Thoracic aorta (tissue), 2 donors: ENCODE measurements at regions not wholly inside any gene's neighbourhood (a gene's known extent, or its start where the extent isn't known, plus 50 kb on each side); places are given as distances from the start of the nearest gene placed in this dataset.

Source experiments
- ATAC-seq: fragments of 150-250 bp; one replicate; pipeline ENCODE4 v1.8.0; 2017; ENCODE audit warnings: low read depth; ENCODE audit not compliant: insufficient number of reproducible peaks, low FRiP score
- DNase-seq: peaks from one replicate; pipeline ENCODE4 v3.0.0-alpha.2; 2020; ENCODE audit warnings: low spot score
- H3K27ac ChIP-seq, 2 donors: fragments of 200-600 bp; sonication (generic); 1 replicate in 1 of 2; 2 replicates in 1 of 2; pipeline ENCODE4 v1.5.1; 2016; ENCODE audit warnings: mild to moderate bottlenecking in 2 of 2, moderate library complexity in 2 of 2
- H3K27me3 ChIP-seq: fragments of 200-600 bp; sonication (generic); replicated peaks from 2 replicates; pipeline ENCODE4 v1.6.0; 2016; ENCODE audit warnings: mild to moderate bottlenecking; ENCODE audit not compliant: insufficient read depth
- H3K36me3 ChIP-seq: fragments of 200-600 bp; sonication (generic); one replicate; pipeline ENCODE4 v1.5.1; 2016
- H3K4me1 ChIP-seq, 2 donors: fragments of 200-600 bp; sonication (generic); 1 replicate in 1 of 2; 2 replicates in 1 of 2; pipeline versions ENCODE4 v1.5.1 to v1.6.0; 2016; ENCODE audit warnings: low read depth in 2 of 2, mild to moderate bottlenecking in 1 of 2; ENCODE audit not compliant: control insufficient read depth in 1 of 2
- H3K4me3 ChIP-seq: fragments of 200-600 bp; sonication (generic); 2 replicates; pipeline ENCODE4 v1.5.1; 2016; ENCODE audit warnings: mild to moderate bottlenecking
- H3K9me3 ChIP-seq: fragments of 200-600 bp; sonication (generic); 2 replicates; pipeline ENCODE4 v1.5.1; 2016
- TF ChIP-seq, protein P1 (sequence below): fragments of 200-600 bp; sonication (generic); IDR thresholded peaks from one replicate; pipeline ENCODE4 v1.5.1; 2019; ENCODE audit warnings: antibody characterized with exemption

DNA sequence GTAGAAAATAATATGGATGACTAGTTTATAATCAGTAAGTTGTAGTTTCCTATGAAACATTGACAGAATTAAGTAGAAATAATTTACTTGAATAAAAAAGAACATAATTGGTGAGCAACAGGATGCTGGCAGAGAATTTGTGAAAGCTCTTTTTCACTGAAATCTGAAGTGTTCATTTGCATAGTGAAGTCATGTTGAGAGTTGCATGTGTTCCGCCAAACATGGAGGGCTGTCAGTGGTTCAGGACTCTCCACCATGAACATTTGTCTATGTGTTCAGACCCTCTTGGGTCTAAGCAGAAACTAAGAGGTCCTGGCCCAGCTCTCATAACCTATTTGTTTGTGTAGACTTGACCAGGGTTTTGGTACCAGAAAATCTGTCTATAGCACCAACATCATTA lies 182.5 kb upstream of the LINC00305 start:
- H3K27ac ChIP-seq: no peak overlapping the region
- no peaks in the 10 kb centered on the region for H3K4me1 ChIP-seq
- TF ChIP-seq, protein P1, sequence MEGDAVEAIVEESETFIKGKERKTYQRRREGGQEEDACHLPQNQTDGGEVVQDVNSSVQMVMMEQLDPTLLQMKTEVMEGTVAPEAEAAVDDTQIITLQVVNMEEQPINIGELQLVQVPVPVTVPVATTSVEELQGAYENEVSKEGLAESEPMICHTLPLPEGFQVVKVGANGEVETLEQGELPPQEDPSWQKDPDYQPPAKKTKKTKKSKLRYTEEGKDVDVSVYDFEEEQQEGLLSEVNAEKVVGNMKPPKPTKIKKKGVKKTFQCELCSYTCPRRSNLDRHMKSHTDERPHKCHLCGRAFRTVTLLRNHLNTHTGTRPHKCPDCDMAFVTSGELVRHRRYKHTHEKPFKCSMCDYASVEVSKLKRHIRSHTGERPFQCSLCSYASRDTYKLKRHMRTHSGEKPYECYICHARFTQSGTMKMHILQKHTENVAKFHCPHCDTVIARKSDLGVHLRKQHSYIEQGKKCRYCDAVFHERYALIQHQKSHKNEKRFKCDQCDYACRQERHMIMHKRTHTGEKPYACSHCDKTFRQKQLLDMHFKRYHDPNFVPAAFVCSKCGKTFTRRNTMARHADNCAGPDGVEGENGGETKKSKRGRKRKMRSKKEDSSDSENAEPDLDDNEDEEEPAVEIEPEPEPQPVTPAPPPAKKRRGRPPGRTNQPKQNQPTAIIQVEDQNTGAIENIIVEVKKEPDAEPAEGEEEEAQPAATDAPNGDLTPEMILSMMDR: no peak
- no peak for ATAC-seq
- no peaks in the 10 kb centered on the region for H3K9me3 ChIP-seq
- no peak overlapping the region for H3K4me3 ChIP-seq
- no peaks in the 10 kb centered on the region for H3K27me3 ChIP-seq
- DNase-seq: no peak
- H3K36me3 ChIP-seq: no peaks in the 10 kb centered on the region

DNA sequence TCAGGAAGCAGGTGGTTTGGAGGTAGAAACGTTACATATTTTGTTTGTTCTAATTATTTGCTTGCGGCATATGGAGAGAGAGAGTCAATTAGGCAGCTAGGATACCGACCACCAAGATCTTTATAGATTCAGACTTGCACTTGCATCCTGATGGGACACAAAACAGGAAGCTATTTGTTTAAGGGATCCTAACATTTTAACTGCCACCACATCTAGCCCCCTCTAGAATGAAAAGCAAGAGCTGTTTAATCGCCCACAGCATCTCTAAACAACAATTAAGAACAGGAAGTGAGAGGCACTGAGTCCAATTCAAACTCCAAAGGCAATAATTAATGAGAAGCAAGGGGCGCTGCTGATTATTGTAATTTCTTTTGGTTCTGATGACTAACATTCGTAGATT lies 182.0 kb upstream of the LINC00305 start:
- no peak for ATAC-seq
- Histone ChIP-seq H3K4me3 (no peak overlapping the region), H3K4me1 (no peaks in the 10 kb centered on the region), H3K27me3 (no peaks in the 10 kb centered on the region), H3K36me3 (no peaks in the 10 kb centered on the region), H3K27ac (no peak overlapping the region), H3K9me3 (no peaks in the 10 kb centered on the region)
- DNase-seq: no peak
- TF ChIP-seq, protein P1: no peak

DNA sequence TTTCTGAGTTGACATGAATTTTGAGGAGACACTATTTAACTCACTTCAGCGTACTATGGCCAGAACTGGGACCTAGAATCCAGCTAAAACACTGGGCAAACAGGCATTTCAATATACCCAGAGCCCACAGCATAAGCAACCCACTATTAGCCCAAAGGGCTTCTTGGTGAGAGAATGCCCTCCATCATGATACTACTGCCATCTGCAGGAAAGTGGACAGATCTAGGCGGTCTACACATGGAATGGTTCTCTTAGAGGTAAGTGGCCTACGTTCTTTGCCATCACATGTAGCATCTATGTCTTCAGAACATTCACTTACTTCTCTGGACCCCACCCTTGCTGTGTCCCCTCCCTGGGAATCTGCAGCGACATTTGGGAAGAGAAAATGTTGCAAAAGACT lies 181.3 kb upstream of the LINC00305 start:
- TF ChIP-seq, protein P1: no peak
- Histone ChIP-seq H3K27ac (no peak overlapping the region), H3K9me3 (no peaks in the 10 kb centered on the region), H3K36me3 (no peaks in the 10 kb centered on the region), H3K4me1 (no peaks in the 10 kb centered on the region), H3K4me3 (no peak overlapping the region), H3K27me3 (no peaks in the 10 kb centered on the region)
- no peak for ATAC-seq
- DNase-seq: no peak

DNA sequence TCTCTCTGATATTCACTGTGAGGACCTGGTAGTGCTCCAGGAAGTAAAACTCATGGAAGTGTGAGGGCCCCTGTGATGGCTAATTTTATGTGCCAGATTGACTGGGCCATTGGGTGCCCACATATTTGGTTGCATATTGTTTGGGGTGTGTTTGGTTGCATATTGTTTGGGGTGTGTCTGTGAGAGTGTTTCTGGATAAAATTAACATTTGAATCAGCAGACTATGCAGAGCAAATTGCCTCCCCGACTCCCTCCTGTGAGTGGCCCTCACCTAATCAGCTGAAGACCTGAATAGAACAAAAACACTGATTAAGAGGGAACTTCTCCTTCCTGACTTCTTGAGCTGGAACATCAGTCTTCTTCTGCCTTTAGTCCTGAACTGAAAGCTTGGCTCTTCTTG lies 173.3 kb upstream of the LINC00305 start:
- no peak for ATAC-seq

DNA sequence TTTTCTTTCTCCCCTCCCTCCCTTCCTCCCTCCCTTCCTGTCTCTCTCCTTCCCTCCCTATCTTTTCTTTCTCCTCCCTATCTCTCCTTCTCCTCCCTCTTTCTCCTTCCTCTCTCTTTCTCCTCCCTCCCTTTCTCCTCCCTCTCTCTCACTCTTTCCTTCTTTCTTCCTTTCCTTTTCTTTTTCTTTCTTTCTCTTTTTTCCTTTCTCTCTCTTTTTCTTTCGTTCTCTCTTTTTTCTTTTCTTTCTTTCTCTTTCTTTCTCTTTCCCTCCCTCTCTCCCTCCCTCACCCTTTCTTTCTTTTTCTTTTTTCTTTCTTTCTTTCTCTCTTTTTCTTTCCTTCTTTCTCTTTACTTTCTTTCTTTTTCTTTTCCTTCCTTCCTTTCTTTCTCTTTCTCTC lies 169.7 kb upstream of the LINC00305 start:
- ATAC-seq (no peak), DNase-seq (no peak)
- TF ChIP-seq, protein P1: no peak
- Histone ChIP-seq H3K27me3 (no peaks in the 10 kb centered on the region), H3K4me1 (no peaks in the 10 kb centered on the region), H3K4me3 (no peak overlapping the region), H3K27ac (no peak overlapping the region), H3K9me3 (no peaks in the 10 kb centered on the region), H3K36me3 (no peaks in the 10 kb centered on the region)

More for the DNA sequence above, 173.3 kb upstream of the LINC00305 start:
- Histone ChIP-seq H3K4me1 (no peaks in the 10 kb centered on the region), H3K4me3 (no peak overlapping the region), H3K36me3 (no peaks in the 10 kb centered on the region), H3K27ac (no peak overlapping the region), H3K27me3 (no peaks in the 10 kb centered on the region), H3K9me3 (no peaks in the 10 kb centered on the region)
- DNase-seq: no peak
- TF ChIP-seq, protein P1: no peak
